ENCODE measurements at regions not wholly inside any gene's neighbourhood (a gene's known extent, or its start where the extent isn't known, plus 50 kb on each side); places are given as distances from the start of the nearest gene placed in this dataset.

DNA sequence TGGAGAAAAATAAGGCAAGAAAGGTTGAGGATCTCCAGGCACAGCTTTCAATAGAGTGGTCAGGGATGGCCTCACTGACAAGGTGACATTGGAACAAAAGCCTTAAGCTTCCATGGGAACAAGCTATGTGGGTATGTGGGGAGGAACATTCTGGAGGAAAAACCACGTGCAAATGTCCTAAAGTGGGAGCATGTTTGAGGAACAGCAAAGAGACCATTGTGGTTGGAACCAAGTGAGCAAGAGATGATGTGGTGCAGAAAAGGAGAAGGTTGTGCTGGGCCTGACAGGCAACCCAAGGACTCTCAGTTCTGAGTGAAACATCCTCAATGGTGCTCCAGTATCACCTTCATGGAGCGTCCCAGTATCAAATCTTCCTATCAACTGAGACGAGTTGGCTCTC is 184.0 kb downstream of the CAND1 start:
- no peak for TF ChIP-seq POLR2A (IDR thresholded peaks at IDR 0.05)
- TF ChIP-seq, protein P1, sequence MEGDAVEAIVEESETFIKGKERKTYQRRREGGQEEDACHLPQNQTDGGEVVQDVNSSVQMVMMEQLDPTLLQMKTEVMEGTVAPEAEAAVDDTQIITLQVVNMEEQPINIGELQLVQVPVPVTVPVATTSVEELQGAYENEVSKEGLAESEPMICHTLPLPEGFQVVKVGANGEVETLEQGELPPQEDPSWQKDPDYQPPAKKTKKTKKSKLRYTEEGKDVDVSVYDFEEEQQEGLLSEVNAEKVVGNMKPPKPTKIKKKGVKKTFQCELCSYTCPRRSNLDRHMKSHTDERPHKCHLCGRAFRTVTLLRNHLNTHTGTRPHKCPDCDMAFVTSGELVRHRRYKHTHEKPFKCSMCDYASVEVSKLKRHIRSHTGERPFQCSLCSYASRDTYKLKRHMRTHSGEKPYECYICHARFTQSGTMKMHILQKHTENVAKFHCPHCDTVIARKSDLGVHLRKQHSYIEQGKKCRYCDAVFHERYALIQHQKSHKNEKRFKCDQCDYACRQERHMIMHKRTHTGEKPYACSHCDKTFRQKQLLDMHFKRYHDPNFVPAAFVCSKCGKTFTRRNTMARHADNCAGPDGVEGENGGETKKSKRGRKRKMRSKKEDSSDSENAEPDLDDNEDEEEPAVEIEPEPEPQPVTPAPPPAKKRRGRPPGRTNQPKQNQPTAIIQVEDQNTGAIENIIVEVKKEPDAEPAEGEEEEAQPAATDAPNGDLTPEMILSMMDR (IDR thresholded peaks at IDR 0.05) = no peak

Measured in testis (tissue), 2 donors.